HepG2 (cell line): ENCODE measurements at regions not wholly inside any gene's neighbourhood (a gene's known extent, or its start where the extent isn't known, plus 50 kb on each side); places are given as distances from the start of the nearest gene placed in this dataset.

Source experiments
- ATAC-seq: fragments of 200-7000 bp; cut with Tn5 transposase; 3 replicates; pipeline ENCODE4 v1.9.1; 2020; ENCODE audit warnings: mild to moderate bottlenecking, moderate library complexity
- BruUV-seq: library from RNA; stranded (reverse); fragments of 400-500 nt; replicated peaks from 2 replicates; lab custom pipeline; 2021; lab: Mats Ljungman, UMichigan
- CTCF ChIA-PET: fragments of 300-600 bp; formaldehyde crosslinking; extraction: SDS; loops from one replicate; lab custom pipeline; 2021; ENCODE audit warnings: low total read pairs, inconsistent platforms, low intra/inter-chr PET ratio; lab: Yijun Ruan, JAX
- POLR2A ChIA-PET: fragments of 350-600 bp; sonication (Branson Sonifier 250); formaldehyde crosslinking; loops from one replicate; lab custom pipeline; 2020; ENCODE audit warnings: antibody characterized with exemption, inconsistent platforms; lab: Yijun Ruan, JAX
- DNase-seq: peaks from one replicate; pipeline ENCODE4 v3.0.0-alpha.2; 2015; ENCODE audit warnings: low spot score
- FAIRE-seq: peaks from 3 replicates; lab custom pipeline; 2011; peaks lifted over from hg19 to GRCh38; lab: Jason Lieb, UNC
- H2AFZ ChIP-seq: one replicate; pipeline ENCODE4 v1.6.1; 2011; ENCODE audit warnings: low read length, inconsistent platforms
- H3K27ac ChIP-seq: fragments of 300-600 bp; 3 replicates; pipeline ENCODE4 v1.8.0; 2011; ENCODE audit warnings: mixed run types, mild to moderate bottlenecking, mixed read lengths, low read length, inconsistent platforms; ENCODE audit not compliant: insufficient read depth; ENCODE audit errors: extremely low read length
- H3K27me3 ChIP-seq, 2 experiments: fragments of 200-600 bp in 1 of 2; 2 replicates in 1 of 2; 3 replicates in 1 of 2; pipeline versions ENCODE4 v1.6.0 to v1.8.0; 2011; ENCODE audit warnings: low read length in 2 of 2, mild to moderate bottlenecking in 2 of 2, moderate library complexity in 2 of 2, inconsistent platforms in 1 of 2; ENCODE audit not compliant: insufficient read depth in 2 of 2, control insufficient read depth in 1 of 2
- H3K36me3 ChIP-seq, 2 experiments: fragments of 200-600 bp in 1 of 2; replicated peaks in 1 of 2; 2 replicates in 1 of 2; 3 replicates in 1 of 2; pipeline versions ENCODE4 v1.5.1 to v1.8.0; 2011; ENCODE audit warnings: low read length in 2 of 2, inconsistent platforms in 1 of 2; ENCODE audit not compliant: insufficient read depth in 2 of 2, control insufficient read depth in 1 of 2
- H3K4me1 ChIP-seq: 2 replicates; pipeline ENCODE4 v1.5.1; 2012; ENCODE audit warnings: low read length, inconsistent platforms; ENCODE audit not compliant: insufficient read depth
- H3K4me2 ChIP-seq: 2 replicates; pipeline ENCODE4 v1.6.0; 2011; ENCODE audit warnings: low read depth, low read length, inconsistent platforms
- H3K4me3 ChIP-seq, 3 experiments: fragments of 200-600 bp in 1 of 3; sonication (generic), shearing (Covaris generic) in 1 of 3; replicated peaks in 1 of 3; 2 replicates each; pipeline ENCODE4 v1.5.1; 2011 to 2016; ENCODE audit warnings: low read length in 3 of 3, inconsistent platforms in 2 of 3, low read depth in 2 of 3, mild to moderate bottlenecking in 2 of 3, control low read depth in 1 of 3, mixed read lengths in 1 of 3; ENCODE audit not compliant: insufficient read depth in 1 of 3
- H3K79me2 ChIP-seq: one replicate; pipeline ENCODE4 v1.6.1; 2011; ENCODE audit warnings: low read length, inconsistent platforms; ENCODE audit not compliant: insufficient read depth
- H3K9ac ChIP-seq: 2 replicates; pipeline ENCODE4 v1.6.0; 2011; ENCODE audit warnings: mild to moderate bottlenecking, low read depth, low read length, inconsistent platforms; ENCODE audit not compliant: insufficient read depth
- H3K9me3 ChIP-seq: 2 replicates; pipeline ENCODE4 v1.5.1; 2012; ENCODE audit warnings: mild to moderate bottlenecking, low read length
- H4K20me1 ChIP-seq: 2 replicates; pipeline ENCODE4 v1.6.0; 2011; ENCODE audit warnings: inconsistent platforms, mild to moderate bottlenecking, low read length, moderate library complexity; ENCODE audit not compliant: insufficient read depth
- BORCS8-MEF2B ChIP-seq: sonication (generic); formaldehyde crosslinking; IDR thresholded peaks from 2 replicates; pipeline ENCODE4 v1.8.0; 2022; ENCODE audit warnings: mild to moderate bottlenecking, missing genetic modification reagents
- BRCA1 ChIP-seq: sonication (generic); formaldehyde crosslinking; IDR thresholded peaks from 2 replicates; pipeline ENCODE4 v1.4.0; 2020; ENCODE audit warnings: missing genetic modification reagents
- KDM5A ChIP-seq: fragments of 200-600 bp; sonication (generic); IDR thresholded peaks from 2 replicates; pipeline ENCODE4 v1.7.0; 2018; ENCODE audit warnings: antibody characterized with exemption, mild to moderate bottlenecking, low read length, borderline replicate concordance
- SOX13 ChIP-seq, 3 experiments: fragments of 450-650 bp in 1 of 3; sonication (generic) in 1 of 3; formaldehyde crosslinking in 1 of 3; IDR thresholded peaks in 2 of 3; conservative IDR thresholded peaks in 1 of 3; 2 replicates each; pipeline versions ENCODE4 v1.5.0 to v1.6.1; 2016 to 2020; ENCODE audit warnings: antibody characterized with exemption in 1 of 3, mild to moderate bottlenecking in 1 of 3, missing compliant biosample characterization in 1 of 3, missing genetic modification reagents in 1 of 3, moderate library complexity in 1 of 3
- SP4 ChIP-seq: sonication (generic); formaldehyde crosslinking; IDR thresholded peaks from 2 replicates; pipeline ENCODE4 v1.8.1; 2023; ENCODE audit warnings: mild to moderate bottlenecking, missing genetic modification reagents
- ZNF329 ChIP-seq: sonication (generic); formaldehyde crosslinking; IDR thresholded peaks from 2 replicates; pipeline ENCODE4 v1.9.0; 2021; ENCODE audit warnings: low read depth, mild to moderate bottlenecking, missing genetic modification reagents
- in situ Hi-C: cut with HindIII; loops from 2 replicates; pipeline ENCODE4 v1.10.0; 2017; ENCODE audit warnings: low pct_unique_long_range_greater_than_20kb; ENCODE audit not compliant: extremely low pct_ligation_motif_present
- intact Hi-C: fragments of 100-400 bp; cut with micrococcal nuclease; formaldehyde crosslinking; loops from one replicate; pipeline ENCODE4 v1.10.0; 2022; ENCODE audit not compliant: unreplicated experiment
- TF ChIP-seq, protein P1 (sequence below), 2 experiments: sonication (generic) in 1 of 2; formaldehyde crosslinking in 1 of 2; IDR thresholded peaks; 2 replicates each; pipeline versions ENCODE4 v1.4.0 to v1.6.1; 2016 to 2020; ENCODE audit warnings: borderline replicate concordance in 1 of 2, low read depth in 1 of 2, mild to moderate bottlenecking in 1 of 2, missing genetic modification reagents in 1 of 2
- TF ChIP-seq, protein P2 (sequence below): sonication (generic); formaldehyde crosslinking; conservative IDR thresholded peaks from 2 replicates; pipeline ENCODE4 v1.4.0; 2020; ENCODE audit warnings: mild to moderate bottlenecking, missing genetic modification reagents, moderate library complexity
- TF ChIP-seq, protein P3 (sequence below): fragments of 450-650 bp; IDR thresholded peaks from 2 replicates; pipeline ENCODE4 v1.6.1; 2017; ENCODE audit warnings: mild to moderate bottlenecking
- TF ChIP-seq, protein P4 (sequence below): sonication (generic); formaldehyde crosslinking; IDR thresholded peaks from 2 replicates; pipeline ENCODE4 v1.5.1; 2020; ENCODE audit warnings: missing genetic modification reagents, mild to moderate bottlenecking, borderline replicate concordance

DNA sequence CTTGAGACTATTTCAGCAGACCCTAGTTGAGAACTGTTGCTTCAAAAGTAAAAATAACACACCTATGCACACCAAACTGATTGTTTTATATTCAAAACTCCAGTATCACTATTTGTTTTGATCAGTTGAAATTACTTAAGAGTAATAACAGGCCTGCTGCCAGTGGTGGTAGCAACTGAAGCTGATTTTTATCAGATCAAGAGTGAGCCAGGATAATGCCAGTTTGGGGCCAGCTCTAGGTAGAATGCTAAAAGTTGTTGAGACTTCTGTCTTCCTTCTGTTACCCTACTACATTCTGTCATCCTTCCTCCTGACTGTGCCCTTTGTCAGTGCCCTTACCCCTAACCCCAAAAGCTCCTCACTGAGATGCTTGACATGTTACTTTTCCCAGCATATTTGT is 228.7 kb upstream of the SPRY1 start:
- Histone ChIP-seq H3K79me2 (no peaks in the 10 kb centered on the region), H3K9ac (no peak overlapping the region), H3K4me2 (no peak overlapping the region), H4K20me1 (no peaks in the 10 kb centered on the region), H2AFZ (no peak overlapping the region), H3K4me3 (no peak overlapping the region), H3K27ac (no peak overlapping the region), H3K9me3 (no peaks in the 10 kb centered on the region), H3K36me3 (no peaks in the 10 kb centered on the region), H3K4me1 (peaks cover 10% of the 10 kb centered on the region), H3K27me3 (no peaks in the 10 kb centered on the region)
- in situ Hi-C loops = no loop called here
- ChIA-PET CTCF (no interaction called here), POLR2A (no interaction called here)
- DNase-seq (no peak), FAIRE-seq (no peak), ATAC-seq (no peak)
- BruUV-seq = no TSS peak
- intact Hi-C loops = no loop called here
- TF ChIP-seq, protein P1, sequence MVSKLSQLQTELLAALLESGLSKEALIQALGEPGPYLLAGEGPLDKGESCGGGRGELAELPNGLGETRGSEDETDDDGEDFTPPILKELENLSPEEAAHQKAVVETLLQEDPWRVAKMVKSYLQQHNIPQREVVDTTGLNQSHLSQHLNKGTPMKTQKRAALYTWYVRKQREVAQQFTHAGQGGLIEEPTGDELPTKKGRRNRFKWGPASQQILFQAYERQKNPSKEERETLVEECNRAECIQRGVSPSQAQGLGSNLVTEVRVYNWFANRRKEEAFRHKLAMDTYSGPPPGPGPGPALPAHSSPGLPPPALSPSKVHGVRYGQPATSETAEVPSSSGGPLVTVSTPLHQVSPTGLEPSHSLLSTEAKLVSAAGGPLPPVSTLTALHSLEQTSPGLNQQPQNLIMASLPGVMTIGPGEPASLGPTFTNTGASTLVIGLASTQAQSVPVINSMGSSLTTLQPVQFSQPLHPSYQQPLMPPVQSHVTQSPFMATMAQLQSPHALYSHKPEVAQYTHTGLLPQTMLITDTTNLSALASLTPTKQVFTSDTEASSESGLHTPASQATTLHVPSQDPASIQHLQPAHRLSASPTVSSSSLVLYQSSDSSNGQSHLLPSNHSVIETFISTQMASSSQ (IDR thresholded peaks at IDR 0.05; ENCODE audit: low read depth) = no peak
- TF ChIP-seq, protein P1 (CRISPR knock-in tag; IDR thresholded peaks at IDR 0.05; ENCODE audit: borderline replicate concordance) = no peak
- TF ChIP-seq ZNF329 (CRISPR knock-in tag) = no peak
- TF ChIP-seq SOX13 (IDR thresholded peaks at IDR 0.05) = no peak
- TF ChIP-seq SOX13 (CRISPR knock-in tag; conservative IDR thresholded peaks at IDR 0.05 in 1 of 2, IDR thresholded peaks at IDR 0.05 in 1 of 2) = no peak
- no peak for TF ChIP-seq BORCS8-MEF2B (CRISPR knock-in tag)
- TF ChIP-seq, protein P2, sequence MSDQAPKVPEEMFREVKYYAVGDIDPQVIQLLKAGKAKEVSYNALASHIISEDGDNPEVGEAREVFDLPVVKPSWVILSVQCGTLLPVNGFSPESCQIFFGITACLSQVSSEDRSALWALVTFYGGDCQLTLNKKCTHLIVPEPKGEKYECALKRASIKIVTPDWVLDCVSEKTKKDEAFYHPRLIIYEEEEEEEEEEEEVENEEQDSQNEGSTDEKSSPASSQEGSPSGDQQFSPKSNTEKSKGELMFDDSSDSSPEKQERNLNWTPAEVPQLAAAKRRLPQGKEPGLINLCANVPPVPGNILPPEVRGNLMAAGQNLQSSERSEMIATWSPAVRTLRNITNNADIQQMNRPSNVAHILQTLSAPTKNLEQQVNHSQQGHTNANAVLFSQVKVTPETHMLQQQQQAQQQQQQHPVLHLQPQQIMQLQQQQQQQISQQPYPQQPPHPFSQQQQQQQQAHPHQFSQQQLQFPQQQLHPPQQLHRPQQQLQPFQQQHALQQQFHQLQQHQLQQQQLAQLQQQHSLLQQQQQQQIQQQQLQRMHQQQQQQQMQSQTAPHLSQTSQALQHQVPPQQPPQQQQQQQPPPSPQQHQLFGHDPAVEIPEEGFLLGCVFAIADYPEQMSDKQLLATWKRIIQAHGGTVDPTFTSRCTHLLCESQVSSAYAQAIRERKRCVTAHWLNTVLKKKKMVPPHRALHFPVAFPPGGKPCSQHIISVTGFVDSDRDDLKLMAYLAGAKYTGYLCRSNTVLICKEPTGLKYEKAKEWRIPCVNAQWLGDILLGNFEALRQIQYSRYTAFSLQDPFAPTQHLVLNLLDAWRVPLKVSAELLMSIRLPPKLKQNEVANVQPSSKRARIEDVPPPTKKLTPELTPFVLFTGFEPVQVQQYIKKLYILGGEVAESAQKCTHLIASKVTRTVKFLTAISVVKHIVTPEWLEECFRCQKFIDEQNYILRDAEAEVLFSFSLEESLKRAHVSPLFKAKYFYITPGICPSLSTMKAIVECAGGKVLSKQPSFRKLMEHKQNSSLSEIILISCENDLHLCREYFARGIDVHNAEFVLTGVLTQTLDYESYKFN = no peak
- TF ChIP-seq, protein P3, sequence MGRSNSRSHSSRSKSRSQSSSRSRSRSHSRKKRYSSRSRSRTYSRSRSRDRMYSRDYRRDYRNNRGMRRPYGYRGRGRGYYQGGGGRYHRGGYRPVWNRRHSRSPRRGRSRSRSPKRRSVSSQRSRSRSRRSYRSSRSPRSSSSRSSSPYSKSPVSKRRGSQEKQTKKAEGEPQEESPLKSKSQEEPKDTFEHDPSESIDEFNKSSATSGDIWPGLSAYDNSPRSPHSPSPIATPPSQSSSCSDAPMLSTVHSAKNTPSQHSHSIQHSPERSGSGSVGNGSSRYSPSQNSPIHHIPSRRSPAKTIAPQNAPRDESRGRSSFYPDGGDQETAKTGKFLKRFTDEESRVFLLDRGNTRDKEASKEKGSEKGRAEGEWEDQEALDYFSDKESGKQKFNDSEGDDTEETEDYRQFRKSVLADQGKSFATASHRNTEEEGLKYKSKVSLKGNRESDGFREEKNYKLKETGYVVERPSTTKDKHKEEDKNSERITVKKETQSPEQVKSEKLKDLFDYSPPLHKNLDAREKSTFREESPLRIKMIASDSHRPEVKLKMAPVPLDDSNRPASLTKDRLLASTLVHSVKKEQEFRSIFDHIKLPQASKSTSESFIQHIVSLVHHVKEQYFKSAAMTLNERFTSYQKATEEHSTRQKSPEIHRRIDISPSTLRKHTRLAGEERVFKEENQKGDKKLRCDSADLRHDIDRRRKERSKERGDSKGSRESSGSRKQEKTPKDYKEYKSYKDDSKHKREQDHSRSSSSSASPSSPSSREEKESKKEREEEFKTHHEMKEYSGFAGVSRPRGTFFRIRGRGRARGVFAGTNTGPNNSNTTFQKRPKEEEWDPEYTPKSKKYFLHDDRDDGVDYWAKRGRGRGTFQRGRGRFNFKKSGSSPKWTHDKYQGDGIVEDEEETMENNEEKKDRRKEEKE = no peak
- TF ChIP-seq KDM5A = no peak
- TF ChIP-seq, protein P4, sequence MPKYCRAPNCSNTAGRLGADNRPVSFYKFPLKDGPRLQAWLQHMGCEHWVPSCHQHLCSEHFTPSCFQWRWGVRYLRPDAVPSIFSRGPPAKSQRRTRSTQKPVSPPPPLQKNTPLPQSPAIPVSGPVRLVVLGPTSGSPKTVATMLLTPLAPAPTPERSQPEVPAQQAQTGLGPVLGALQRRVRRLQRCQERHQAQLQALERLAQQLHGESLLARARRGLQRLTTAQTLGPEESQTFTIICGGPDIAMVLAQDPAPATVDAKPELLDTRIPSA (CRISPR knock-in tag) = no peak
- TF ChIP-seq BRCA1 (CRISPR knock-in tag) = no peak
- no peak for TF ChIP-seq SP4
